Right lobe of liver (tissue), 4 donors: ENCODE measurements at regions not wholly inside any gene's neighbourhood (a gene's known extent, or its start where the extent isn't known, plus 50 kb on each side); places are given as distances from the start of the nearest gene placed in this dataset.

Experiments
- POLR2A ChIP-seq: fragments of 450-650 bp; IDR thresholded peaks from one replicate; pipeline ENCODE4 v1.6.1; 2017; ENCODE audit warnings: antibody characterized with exemption, mild to moderate bottlenecking
- TF ChIP-seq, protein P1 (sequence below), 4 donors: fragments of 200-600 bp in 3 of 4; fragments of 450-650 bp in 1 of 4; IDR thresholded peaks; one replicate each; pipeline versions ENCODE4 v1.5.1 to v1.8.0; 2016 to 2022; ENCODE audit warnings: antibody characterized with exemption in 4 of 4, mild to moderate bottlenecking in 2 of 4
- donor health status: DM: no; HTN: no; CAD: no.
- donor health status: DM: no; HTN: no; CAD: no.
- donor health status: DM: no; HTN: yes; CAD: no.

DNA sequence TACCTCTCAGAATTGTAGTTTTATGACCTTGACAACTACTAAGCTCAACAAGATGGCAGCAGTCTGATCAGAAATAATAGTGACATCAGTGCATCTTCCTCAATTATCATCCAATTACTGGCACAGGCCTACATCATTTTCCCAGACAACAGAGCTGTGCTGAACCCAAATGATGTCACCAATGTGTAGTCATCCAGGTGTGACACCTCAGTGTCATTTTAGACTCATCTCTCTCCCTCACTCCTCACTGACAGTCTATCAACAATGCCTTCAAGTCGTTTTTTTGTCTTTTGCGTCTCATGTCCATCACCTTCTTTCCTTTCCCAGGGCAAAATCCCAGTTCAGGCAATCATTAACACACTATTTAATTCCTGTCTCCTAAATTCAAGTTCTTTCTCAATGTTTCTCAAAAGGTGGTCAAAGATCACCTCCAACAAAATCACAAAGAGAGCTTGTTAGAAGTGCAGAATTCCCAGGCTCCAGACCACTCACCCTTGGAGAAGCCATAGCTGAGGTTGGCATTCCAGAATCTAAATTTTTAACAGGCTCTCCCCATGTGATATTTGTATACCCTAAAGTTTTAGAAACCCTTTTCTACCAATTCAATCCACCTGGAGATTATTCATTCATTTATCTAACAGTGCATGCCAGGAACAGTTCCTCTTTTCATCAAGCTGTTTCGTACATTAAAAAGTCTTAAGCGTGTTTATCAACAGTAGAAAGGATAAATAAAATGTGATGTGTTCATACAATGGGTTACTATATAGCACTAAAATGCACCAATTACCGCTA is 125.3 kb upstream of the KLF7 start:
- TF ChIP-seq POLR2A: no peak
- TF ChIP-seq, protein P1, sequence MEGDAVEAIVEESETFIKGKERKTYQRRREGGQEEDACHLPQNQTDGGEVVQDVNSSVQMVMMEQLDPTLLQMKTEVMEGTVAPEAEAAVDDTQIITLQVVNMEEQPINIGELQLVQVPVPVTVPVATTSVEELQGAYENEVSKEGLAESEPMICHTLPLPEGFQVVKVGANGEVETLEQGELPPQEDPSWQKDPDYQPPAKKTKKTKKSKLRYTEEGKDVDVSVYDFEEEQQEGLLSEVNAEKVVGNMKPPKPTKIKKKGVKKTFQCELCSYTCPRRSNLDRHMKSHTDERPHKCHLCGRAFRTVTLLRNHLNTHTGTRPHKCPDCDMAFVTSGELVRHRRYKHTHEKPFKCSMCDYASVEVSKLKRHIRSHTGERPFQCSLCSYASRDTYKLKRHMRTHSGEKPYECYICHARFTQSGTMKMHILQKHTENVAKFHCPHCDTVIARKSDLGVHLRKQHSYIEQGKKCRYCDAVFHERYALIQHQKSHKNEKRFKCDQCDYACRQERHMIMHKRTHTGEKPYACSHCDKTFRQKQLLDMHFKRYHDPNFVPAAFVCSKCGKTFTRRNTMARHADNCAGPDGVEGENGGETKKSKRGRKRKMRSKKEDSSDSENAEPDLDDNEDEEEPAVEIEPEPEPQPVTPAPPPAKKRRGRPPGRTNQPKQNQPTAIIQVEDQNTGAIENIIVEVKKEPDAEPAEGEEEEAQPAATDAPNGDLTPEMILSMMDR (IDR thresholded peaks at IDR 0.05): no peak
